Muscle of leg (tissue), 3 donors: ENCODE measurements at regions not wholly inside any gene's neighbourhood (a gene's known extent, or its start where the extent isn't known, plus 50 kb on each side); places are given as distances from the start of the nearest gene placed in this dataset.

Experiments
- DNase-seq: peaks from one replicate; pipeline ENCODE4 v3.0.0; 2013
- H3K27ac ChIP-seq: one replicate; pipeline ENCODE4 v1.5.1; 2013; ENCODE audit warnings: mild to moderate bottlenecking, low read length, control low read depth
- H3K27me3 ChIP-seq: one replicate; pipeline ENCODE4 v1.6.1; 2013; ENCODE audit warnings: low read length; ENCODE audit not compliant: control insufficient read depth, insufficient read depth
- H3K36me3 ChIP-seq: one replicate; pipeline ENCODE4 v1.6.1; 2013; ENCODE audit warnings: low read length; ENCODE audit not compliant: control insufficient read depth, insufficient read depth
- H3K4me1 ChIP-seq: one replicate; pipeline ENCODE4 v1.6.1; 2013; ENCODE audit warnings: low read length; ENCODE audit not compliant: control insufficient read depth, insufficient read depth
- H3K4me3 ChIP-seq: one replicate; pipeline ENCODE4 v1.5.1; 2013; ENCODE audit warnings: low read length, control low read depth
- H3K9me3 ChIP-seq: replicated peaks from 2 replicates; pipeline ENCODE4 v1.6.1; 2013; ENCODE audit warnings: low read depth, low read length; ENCODE audit not compliant: control insufficient read depth
- WGBS: methylation state at CpG from one replicate; pipeline ENCODE4 v1.1.5; 2013; ENCODE audit warnings: missing lambda C conversion rate; ENCODE audit not compliant: insufficient coverage; 5-methylcytosine and 5-hydroxymethylcytosine counted together

DNA sequence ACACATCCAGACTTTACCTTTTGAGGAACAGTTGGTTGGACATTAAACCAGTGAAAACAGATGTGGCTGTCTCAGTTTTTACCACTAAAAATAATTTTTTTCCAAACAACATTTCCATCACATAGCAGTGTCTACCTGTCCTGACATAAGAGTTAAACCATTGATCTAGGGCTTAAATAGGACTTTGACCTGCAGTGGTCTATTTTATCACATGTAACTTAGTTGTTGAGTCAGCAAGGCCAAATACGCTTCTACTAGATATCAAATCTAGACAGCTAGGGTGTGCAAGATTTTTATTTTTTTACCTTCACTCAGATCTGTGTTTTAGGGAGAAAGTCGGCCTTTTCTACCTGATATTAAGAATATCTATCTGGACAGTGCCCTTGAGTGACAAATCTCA lies 88.8 kb upstream of the ZFP64 start:
- no CpG with 5 or more reads among the region's 2 CpGs for WGBS
- H3K27ac ChIP-seq = no peak overlapping the region
- no peaks in the 10 kb centered on the region for H3K9me3 ChIP-seq
- DNase-seq = no peak
- H3K27me3 ChIP-seq = peaks cover 2% of the 10 kb centered on the region
- no peaks in the 10 kb centered on the region for H3K36me3 ChIP-seq
- H3K4me3 ChIP-seq = no peak overlapping the region
- H3K4me1 ChIP-seq = no peaks in the 10 kb centered on the region

DNA sequence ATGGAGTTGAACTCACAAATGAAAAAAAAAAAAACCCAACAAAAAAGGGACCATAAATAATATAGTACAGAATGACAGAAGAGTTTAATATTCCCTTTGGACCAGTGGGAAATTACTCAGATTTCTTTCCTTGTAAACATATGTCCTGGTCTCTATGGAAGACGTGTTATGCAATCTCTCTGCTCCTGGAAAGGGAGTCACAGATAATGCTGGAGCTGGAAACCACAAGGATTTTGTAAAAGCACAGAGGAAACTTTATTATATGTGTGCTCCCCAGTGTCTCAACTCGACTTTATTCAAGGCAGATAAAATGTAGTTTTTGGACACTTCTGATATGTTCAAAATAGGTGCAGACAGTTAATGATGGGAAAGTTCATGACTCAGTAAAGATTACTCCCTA lies 88.1 kb upstream of the ZFP64 start:
- WGBS = no CpG with 5 or more reads among the region's 2 CpGs
- Histone ChIP-seq H3K36me3 (no peaks in the 10 kb centered on the region), H3K9me3 (no peaks in the 10 kb centered on the region), H3K27me3 (peaks cover 2% of the 10 kb centered on the region), H3K4me3 (no peak overlapping the region), H3K27ac (no peak overlapping the region), H3K4me1 (peaks cover 6% of the 10 kb centered on the region)
- peak; percentile 87 for DNase-seq

DNA sequence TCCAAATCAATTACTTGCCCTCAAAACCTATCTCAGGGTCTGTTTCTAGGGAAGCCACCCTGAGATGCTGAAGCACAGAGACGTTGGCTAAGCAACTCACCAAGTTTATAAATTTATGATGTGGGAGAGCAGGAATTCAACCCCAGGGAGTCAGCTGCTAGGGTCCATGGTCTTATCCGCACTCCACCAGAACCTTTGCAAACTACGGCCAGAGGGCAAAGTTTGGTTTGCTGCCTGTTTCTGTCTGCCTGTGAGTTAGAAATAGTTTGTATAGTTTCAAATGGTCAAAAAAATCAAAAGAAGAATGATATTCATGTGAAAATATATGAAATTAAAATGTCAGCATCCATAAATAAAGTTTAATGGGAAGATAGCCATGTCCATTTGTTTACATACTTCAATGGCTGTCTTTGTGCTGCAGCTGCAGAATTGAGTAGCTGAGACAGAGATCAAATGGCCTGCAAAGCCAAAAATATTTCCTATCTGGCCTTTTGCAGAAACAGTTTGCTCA lies 83.7 kb upstream of the ZFP64 start:
- no CpG with 5 or more reads among the region's 3 CpGs for WGBS
- H3K36me3 ChIP-seq = no peaks in the 10 kb centered on the region
- no peaks in the 10 kb centered on the region for H3K27me3 ChIP-seq
- no peak overlapping the region for H3K27ac ChIP-seq
- H3K4me3 ChIP-seq = no peak overlapping the region
- peak; percentile 94 for DNase-seq
- peaks cover 6% of the 10 kb centered on the region for H3K4me1 ChIP-seq
- no peaks in the 10 kb centered on the region for H3K9me3 ChIP-seq

DNA sequence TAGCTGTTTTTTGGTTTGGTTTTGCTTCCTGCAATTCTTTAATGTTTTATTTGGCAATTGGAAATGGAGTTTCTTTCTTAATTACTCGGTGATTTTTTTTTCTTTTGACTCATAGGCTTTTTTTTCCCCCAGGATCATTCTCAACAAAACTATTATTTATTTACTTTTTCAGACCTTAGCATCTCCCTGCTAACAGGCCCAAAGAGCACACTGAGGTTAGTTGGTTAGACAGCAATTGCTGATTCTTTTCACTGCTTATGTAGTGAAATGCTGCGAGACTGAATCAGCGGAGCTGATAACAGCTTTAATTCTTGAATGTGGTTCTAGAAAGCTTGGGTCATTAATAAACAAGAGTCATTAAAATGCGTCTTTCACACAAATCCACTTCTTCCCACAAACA lies 79.1 kb upstream of the ZFP64 start:
- Histone ChIP-seq H3K4me1 (peaks cover 6% of the 10 kb centered on the region), H3K4me3 (no peak overlapping the region), H3K36me3 (no peaks in the 10 kb centered on the region), H3K27ac (no peak overlapping the region), H3K27me3 (no peaks in the 10 kb centered on the region), H3K9me3 (no peaks in the 10 kb centered on the region)
- WGBS = no CpG with 5 or more reads among the region's 4 CpGs
- peak; percentile 18 for DNase-seq

DNA sequence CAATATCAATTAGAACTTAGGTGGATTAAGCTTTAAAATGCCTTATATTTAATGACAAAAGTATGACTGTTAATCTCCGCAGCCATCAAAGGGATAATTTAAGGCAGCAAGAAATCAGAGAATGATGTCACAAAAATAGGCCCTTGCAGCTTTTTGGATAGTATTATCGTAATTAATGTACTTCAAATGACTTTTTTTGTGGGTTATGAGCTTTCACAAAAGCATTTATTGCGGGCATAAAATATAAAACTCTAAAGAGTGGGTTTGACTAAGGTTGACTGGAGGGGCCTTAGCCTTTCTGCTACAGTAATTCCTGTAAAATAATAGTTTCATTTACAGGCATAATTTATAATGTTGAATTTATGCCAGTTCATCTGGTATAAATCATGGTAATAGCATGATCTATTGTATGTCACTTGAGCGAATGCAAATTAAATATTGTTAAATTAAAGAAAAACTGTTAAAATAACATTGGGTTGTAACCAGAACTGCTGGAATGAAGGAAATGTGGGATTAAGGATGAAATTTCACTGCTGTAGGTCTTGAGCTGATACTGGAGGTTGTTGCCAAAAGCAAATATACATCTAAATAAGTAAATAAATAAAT lies 78.5 kb upstream of the ZFP64 start:
- Histone ChIP-seq H3K36me3 (no peaks in the 10 kb centered on the region), H3K4me3 (no peak overlapping the region), H3K9me3 (no peaks in the 10 kb centered on the region), H3K4me1 (peaks cover 5% of the 10 kb centered on the region), H3K27me3 (no peaks in the 10 kb centered on the region), H3K27ac (no peak overlapping the region)
- peak; percentile 18 for DNase-seq
- WGBS = no CpG with 5 or more reads among the region's 4 CpGs

DNA sequence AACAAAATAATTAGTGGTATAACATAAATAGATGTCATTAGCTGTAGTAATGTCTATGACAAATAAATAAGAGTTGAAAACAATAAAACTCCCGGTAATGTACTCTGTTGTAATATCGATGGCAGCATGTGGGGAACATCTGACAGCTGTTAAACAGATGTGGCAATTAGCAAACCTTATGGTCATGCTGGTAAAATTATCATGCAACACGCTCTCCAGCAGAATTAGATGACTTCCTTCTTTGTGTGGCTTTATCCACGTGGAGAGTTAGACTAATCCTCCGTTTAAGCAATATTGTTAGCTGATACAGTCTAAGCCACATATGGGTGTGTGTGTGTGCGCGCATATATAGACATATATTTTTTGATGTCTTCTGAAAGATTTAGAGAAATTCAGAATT lies 77.7 kb upstream of the ZFP64 start:
- DNase-seq = peak; percentile 82

DNA sequence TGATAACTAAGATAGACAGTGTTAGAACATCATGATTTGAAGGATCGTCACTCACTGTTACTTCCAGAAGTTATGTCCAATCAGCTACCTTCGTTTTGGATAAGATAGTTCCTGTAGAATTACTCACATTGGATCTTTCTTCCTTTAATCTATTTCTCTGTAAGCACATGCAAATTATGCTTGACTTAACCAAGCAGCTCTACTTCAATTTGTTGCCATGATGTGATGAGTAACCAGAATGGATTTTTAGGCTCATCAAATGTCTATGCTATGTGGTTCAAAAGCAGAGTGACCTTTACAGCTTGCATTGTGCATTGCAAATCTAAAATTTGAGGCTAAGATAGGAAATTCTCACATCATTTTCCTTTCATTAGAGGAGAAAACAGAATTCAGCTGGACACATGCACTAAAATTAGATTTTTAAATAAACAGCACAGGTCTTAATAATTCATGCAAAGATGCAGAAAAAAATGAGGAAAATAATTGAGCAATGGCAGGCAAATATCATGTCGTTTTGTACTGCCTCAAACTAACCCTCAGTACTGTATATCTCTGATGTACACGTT lies 76.7 kb upstream of the ZFP64 start:
- Histone ChIP-seq H3K36me3 (no peaks in the 10 kb centered on the region), H3K9me3 (no peaks in the 10 kb centered on the region), H3K4me1 (no peaks in the 10 kb centered on the region), H3K27me3 (no peaks in the 10 kb centered on the region), H3K4me3 (no peak overlapping the region), H3K27ac (no peak overlapping the region)
- no CpG with 5 or more reads among the region's 4 CpGs for WGBS
- DNase-seq = no peak

More for the DNA sequence above, 77.7 kb upstream of the ZFP64 start:
- Histone ChIP-seq H3K27ac (no peak overlapping the region), H3K36me3 (no peaks in the 10 kb centered on the region), H3K4me3 (no peak overlapping the region), H3K9me3 (no peaks in the 10 kb centered on the region), H3K27me3 (no peaks in the 10 kb centered on the region), H3K4me1 (no peaks in the 10 kb centered on the region)
- WGBS = no CpG with 5 or more reads among the region's 7 CpGs

DNA sequence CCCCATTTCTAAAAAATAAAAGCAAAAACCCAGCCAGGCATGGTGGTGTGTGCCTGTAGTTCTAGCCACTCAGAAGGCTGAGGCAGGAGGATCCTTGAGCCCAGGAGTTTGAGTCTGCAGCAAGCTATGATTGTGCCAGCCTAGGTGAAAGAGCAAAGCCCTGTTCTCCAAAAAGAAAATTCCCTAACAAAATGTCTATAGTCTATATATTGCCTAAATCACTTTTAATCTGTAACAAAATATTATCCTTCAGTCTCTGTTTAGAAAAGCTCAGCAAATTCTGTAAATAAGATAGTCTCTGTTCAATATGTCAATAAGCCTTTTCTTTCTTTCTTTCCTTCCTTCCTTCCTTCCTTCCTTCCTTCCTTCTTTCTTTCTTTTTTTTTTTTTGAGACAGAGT lies 75.8 kb upstream of the ZFP64 start:
- no peaks in the 10 kb centered on the region for H3K27me3 ChIP-seq
- no peaks in the 10 kb centered on the region for H3K4me1 ChIP-seq
- DNase-seq = no peak
- H3K36me3 ChIP-seq = no peaks in the 10 kb centered on the region
- no peaks in the 10 kb centered on the region for H3K9me3 ChIP-seq
- no peak overlapping the region for H3K27ac ChIP-seq
- H3K4me3 ChIP-seq = no peak overlapping the region

DNA sequence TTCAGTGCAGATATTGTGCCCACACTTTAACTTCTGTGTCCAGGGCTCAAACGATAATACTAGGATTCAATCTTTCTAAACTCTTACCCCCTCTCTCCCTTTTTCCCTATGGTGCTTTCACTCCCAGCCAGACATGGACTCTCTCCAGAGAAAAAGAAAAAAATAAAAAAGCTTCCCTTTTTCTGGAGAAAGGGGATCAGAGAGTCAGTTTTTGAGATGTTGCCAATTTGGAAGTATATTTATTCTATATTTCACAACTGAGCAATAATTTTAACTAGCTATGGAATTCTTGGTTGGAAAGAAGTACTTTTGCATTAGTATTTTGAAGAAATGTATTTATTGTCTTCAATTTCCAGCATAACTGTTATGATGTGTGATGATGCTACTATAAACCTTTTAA lies 72.2 kb upstream of the ZFP64 start:
- Histone ChIP-seq H3K36me3 (no peaks in the 10 kb centered on the region), H3K27me3 (no peaks in the 10 kb centered on the region), H3K27ac (no peak overlapping the region), H3K4me1 (no peaks in the 10 kb centered on the region), H3K9me3 (no peaks in the 10 kb centered on the region), H3K4me3 (no peak overlapping the region)
- no CpG with 5 or more reads among the region's 1 CpG for WGBS
- DNase-seq = peak; percentile 64

DNA sequence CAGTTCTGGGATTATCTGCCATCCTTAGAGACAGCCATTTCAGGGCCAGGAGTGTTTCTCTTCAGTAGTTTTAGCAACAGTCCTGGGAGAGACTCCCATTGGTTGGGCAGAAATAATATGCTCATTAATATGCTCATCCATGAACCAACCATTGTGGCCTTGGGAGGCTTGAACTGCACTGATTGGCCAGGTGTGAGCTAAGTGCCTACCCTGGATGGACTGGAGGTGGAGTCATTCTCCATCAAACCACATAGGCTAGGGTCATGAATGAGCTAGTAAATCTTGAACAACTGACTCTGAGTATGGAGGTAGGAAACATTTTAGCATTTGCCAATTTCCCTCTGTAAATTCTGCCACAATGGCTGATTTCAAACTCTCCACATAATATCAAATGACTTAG lies 70.2 kb upstream of the ZFP64 start:
- Histone ChIP-seq H3K4me1 (no peaks in the 10 kb centered on the region), H3K4me3 (no peak overlapping the region), H3K36me3 (no peaks in the 10 kb centered on the region), H3K27me3 (no peaks in the 10 kb centered on the region), H3K27ac (no peak overlapping the region), H3K9me3 (no peaks in the 10 kb centered on the region)
- no peak for DNase-seq

DNA sequence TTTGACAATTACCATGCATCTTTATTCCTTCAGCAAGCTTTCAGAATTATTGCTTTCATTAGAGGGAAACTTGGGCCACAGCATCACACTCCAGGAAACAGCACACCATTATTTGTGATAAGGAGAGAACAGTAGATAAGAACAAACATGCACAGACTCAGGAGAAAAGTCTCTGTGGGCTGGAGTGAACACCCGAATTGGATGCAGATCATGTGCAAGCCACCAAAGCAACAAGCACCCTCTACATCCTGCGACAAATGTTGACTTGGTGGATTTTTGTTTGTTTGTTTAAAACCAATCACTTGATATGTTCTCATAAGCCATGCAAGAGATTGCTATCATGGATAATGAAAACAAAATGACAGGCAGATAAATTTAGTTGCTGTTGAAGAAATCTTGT lies 67.7 kb upstream of the ZFP64 start:
- no peak for DNase-seq
- Histone ChIP-seq H3K4me3 (no peak overlapping the region), H3K36me3 (no peaks in the 10 kb centered on the region), H3K9me3 (no peaks in the 10 kb centered on the region), H3K27me3 (no peaks in the 10 kb centered on the region), H3K4me1 (no peaks in the 10 kb centered on the region), H3K27ac (no peak overlapping the region)
- no CpG with 5 or more reads among the region's 2 CpGs for WGBS
